ENCODE measurements at regions not wholly inside any gene's neighbourhood (a gene's known extent, or its start where the extent isn't known, plus 50 kb on each side); places are given as distances from the start of the nearest gene placed in this dataset.

- FAIRE-seq (no peak), DNase-seq (ENCODE audit: low spot score in 2 of 2) (no peak)
These were observed 377.8 kb upstream of the POU3F3 start for GRCh38 chr2:104476075-104476474.

- FAIRE-seq (no peak), DNase-seq (ENCODE audit: low spot score in 2 of 2) (no peak)
These were observed 377.3 kb upstream of the POU3F3 start for GRCh38 chr2:104476563-104476988.

GRCh38 chr2:104481341-104481740, 372.6 kb upstream of the POU3F3 start:
- FAIRE-seq (no peak), DNase-seq (ENCODE audit: low spot score in 2 of 2) (no peak)

GRCh38 chr2:104487366-104487765, 366.5 kb upstream of the POU3F3 start:
- no peak for DNase-seq (ENCODE audit: low spot score in 2 of 2)
- no peak for FAIRE-seq

GRCh38 chr2:104493698-104494097, 360.2 kb upstream of the POU3F3 start:
- DNase-seq (ENCODE audit: low spot score in 2 of 2) = no peak
- no peak for FAIRE-seq

- DNase-seq (ENCODE audit: low spot score in 2 of 2) = no peak
- no peak for FAIRE-seq
These were observed 352.6 kb upstream of the POU3F3 start for GRCh38 chr2:104501342-104501741.

- no peak for FAIRE-seq
- DNase-seq (ENCODE audit: low spot score in 2 of 2) = no peak
These were observed 352.0 kb upstream of the POU3F3 start for GRCh38 chr2:104501929-104502328.

- DNase-seq (ENCODE audit: low spot score in 2 of 2) (peak; percentile 35 to 38), FAIRE-seq (no peak)
These were observed 351.0 kb upstream of the POU3F3 start for GRCh38 chr2:104502901-104503300.

- no peak for FAIRE-seq
- DNase-seq (ENCODE audit: low spot score in 2 of 2) = no peak
These were observed 349.4 kb upstream of the POU3F3 start for GRCh38 chr2:104504331-104505073.

- DNase-seq (ENCODE audit: low spot score in 2 of 2) (no peak), FAIRE-seq (no peak)
These were observed 335.7 kb upstream of the POU3F3 start for GRCh38 chr2:104518256-104518655.

- DNase-seq (ENCODE audit: low spot score in 2 of 2) = no peak
- no peak for FAIRE-seq
These were observed 332.7 kb upstream of the POU3F3 start for GRCh38 chr2:104521247-104521646.

- DNase-seq (ENCODE audit: low spot score in 2 of 2) (no peak), FAIRE-seq (no peak)
These were observed 330.0 kb upstream of the POU3F3 start for GRCh38 chr2:104523921-104524320.

GRCh38 chr2:104528101-104528500, 325.8 kb upstream of the POU3F3 start:
- DNase-seq (ENCODE audit: low spot score in 2 of 2) (no peak), FAIRE-seq (no peak)

- FAIRE-seq = no peak
- no peak for DNase-seq (ENCODE audit: low spot score in 2 of 2)
These were observed 322.8 kb upstream of the POU3F3 start for GRCh38 chr2:104531122-104531521.

GRCh38 chr2:104537116-104537515, 316.8 kb upstream of the POU3F3 start:
- DNase-seq (ENCODE audit: low spot score in 2 of 2) (no peak), FAIRE-seq (no peak)

GRCh38 chr2:104538077-104538476, 315.8 kb upstream of the POU3F3 start:
- DNase-seq (ENCODE audit: low spot score in 2 of 2) = no peak
- FAIRE-seq = no peak

- DNase-seq (ENCODE audit: low spot score in 2 of 2) (no peak), FAIRE-seq (no peak)
These were observed 314.3 kb upstream of the POU3F3 start for GRCh38 chr2:104539649-104540048.

- DNase-seq (ENCODE audit: low spot score in 2 of 2) = no peak
- no peak for FAIRE-seq
These were observed 308.9 kb upstream of the POU3F3 start for GRCh38 chr2:104545055-104545454.

- DNase-seq (ENCODE audit: low spot score in 2 of 2) (no peak), FAIRE-seq (no peak)
These were observed 307.4 kb upstream of the POU3F3 start for GRCh38 chr2:104546537-104546936.

GRCh38 chr2:104547221-104547620, 306.7 kb upstream of the POU3F3 start:
- DNase-seq (ENCODE audit: low spot score in 2 of 2) (peak in 1 of 2 donors; percentile 6), FAIRE-seq (no peak)

- DNase-seq (ENCODE audit: low spot score in 2 of 2) (no peak), FAIRE-seq (no peak)
These were observed 292.7 kb upstream of the POU3F3 start for GRCh38 chr2:104561251-104561650.

GRCh38 chr2:104562537-104562936, 291.4 kb upstream of the POU3F3 start:
- FAIRE-seq = no peak

More at GRCh38 chr2:104562537-104562936, 291.4 kb upstream of the POU3F3 start:
- no peak for DNase-seq (ENCODE audit: low spot score in 2 of 2)

All from frontal cortex (tissue), 3 donors.